GM13977 (cell line): ENCODE measurements at regions not wholly inside any gene's neighbourhood (a gene's known extent, or its start where the extent isn't known, plus 50 kb on each side); places are given as distances from the start of the nearest gene placed in this dataset.
A peak's percentile ranks its signal among the peaks of the same experiment; 100 is the strongest.
"Not testable (repeated sequence)": the region's sequence is repeated elsewhere in the genome, so short reads cannot be mapped to it uniquely, and the experiment has no call there.

Experiments used
- DNase-seq: peaks from one replicate; pipeline ENCODE4 v3.0.0; 2012; ENCODE audit warnings: low spot score
- in situ Hi-C: fragments of 300-500 bp; cut with MboI; formaldehyde crosslinking; loops from one replicate; pipeline ENCODE4 v1.12.0; 2022; ENCODE audit warnings: low sequenced_read_pairs, low pct_unique_long_range_greater_than_20kb, mixed read lengths, inconsistent platforms; ENCODE audit not compliant: unreplicated experiment
- TF ChIP-seq, protein P1 (sequence below): IDR thresholded peaks from 2 replicates; pipeline ENCODE4 v1.5.1; 2012; ENCODE audit warnings: mild to moderate bottlenecking, control low read depth; ENCODE audit not compliant: insufficient read depth; ENCODE audit errors: extremely low read depth, missing control alignments

DNA sequence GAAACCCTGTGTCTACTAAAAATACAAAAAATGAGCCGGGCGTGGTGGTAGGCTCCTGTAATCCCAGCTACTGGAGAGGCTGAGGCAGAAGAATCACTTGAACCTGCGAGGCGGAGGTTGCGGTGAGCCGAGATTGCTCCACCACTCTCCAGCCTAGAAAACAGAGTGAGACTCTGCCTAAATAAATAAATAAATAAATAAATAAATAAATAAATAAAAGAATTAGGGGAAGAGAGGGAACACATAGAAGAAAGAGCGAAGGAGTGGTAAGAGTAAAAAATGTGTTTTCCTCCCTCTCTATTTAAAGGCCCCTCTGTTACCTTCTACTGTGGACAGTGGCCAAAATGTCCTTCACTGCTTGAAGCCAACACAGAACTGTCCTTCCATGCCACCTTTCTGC is 103.9 kb upstream of the SOX21 start:
- in situ Hi-C loops, result no loop called here
- DNase-seq, result no peak
- TF ChIP-seq, protein P1, sequence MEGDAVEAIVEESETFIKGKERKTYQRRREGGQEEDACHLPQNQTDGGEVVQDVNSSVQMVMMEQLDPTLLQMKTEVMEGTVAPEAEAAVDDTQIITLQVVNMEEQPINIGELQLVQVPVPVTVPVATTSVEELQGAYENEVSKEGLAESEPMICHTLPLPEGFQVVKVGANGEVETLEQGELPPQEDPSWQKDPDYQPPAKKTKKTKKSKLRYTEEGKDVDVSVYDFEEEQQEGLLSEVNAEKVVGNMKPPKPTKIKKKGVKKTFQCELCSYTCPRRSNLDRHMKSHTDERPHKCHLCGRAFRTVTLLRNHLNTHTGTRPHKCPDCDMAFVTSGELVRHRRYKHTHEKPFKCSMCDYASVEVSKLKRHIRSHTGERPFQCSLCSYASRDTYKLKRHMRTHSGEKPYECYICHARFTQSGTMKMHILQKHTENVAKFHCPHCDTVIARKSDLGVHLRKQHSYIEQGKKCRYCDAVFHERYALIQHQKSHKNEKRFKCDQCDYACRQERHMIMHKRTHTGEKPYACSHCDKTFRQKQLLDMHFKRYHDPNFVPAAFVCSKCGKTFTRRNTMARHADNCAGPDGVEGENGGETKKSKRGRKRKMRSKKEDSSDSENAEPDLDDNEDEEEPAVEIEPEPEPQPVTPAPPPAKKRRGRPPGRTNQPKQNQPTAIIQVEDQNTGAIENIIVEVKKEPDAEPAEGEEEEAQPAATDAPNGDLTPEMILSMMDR, result no peak

DNA sequence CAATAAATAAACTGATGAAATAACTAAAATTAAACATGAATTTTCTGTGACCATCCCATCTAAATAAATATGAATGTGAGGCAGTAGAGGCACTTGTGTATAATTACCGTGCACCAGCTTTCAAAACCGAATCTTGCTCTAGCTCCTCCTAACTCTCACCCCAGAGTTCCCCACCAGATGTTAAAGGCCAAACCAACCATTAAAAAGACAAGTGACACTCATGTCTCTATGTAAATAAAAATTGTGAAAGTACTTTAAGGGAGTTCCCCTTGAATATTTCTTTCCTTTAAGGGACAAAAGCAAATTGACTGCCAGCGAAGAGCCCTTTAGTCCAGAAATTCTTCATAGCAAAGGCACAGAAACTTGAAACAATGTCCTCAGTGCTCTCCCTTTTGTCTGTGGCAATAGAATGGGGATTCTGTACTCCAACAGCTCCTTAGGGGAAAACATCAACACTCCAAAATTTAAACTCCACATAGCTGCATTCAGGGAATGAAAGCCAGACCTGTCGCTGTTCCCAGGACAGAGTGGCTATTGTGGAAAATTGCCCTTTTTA is 101.7 kb upstream of the SOX21 start:
- peak; percentile 19 for DNase-seq
- TF ChIP-seq, protein P1, result no peak
- in situ Hi-C loops, result no loop called here

DNA sequence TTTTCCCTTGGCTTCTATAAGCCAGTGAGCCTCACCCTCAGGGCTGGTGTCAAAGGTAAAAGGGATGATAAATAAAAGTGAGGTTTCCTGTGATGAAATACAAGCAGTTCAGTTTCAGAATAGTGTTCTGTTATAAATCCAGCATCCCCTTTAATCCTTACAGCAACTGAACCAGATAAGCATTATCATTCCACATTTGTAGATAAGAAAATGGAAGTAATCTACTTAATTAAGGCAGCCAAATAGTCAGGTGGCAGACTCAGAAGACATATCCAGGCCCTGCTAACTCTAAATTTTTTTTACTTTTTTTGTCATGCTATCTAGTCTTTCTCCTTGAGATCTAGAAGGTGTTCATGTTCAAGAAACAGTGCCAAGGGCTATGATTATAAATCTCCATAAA is 99.4 kb upstream of the SOX21 start:
- DNase-seq, result no peak
- TF ChIP-seq, protein P1, result no peak
- in situ Hi-C loops, result no loop called here

DNA sequence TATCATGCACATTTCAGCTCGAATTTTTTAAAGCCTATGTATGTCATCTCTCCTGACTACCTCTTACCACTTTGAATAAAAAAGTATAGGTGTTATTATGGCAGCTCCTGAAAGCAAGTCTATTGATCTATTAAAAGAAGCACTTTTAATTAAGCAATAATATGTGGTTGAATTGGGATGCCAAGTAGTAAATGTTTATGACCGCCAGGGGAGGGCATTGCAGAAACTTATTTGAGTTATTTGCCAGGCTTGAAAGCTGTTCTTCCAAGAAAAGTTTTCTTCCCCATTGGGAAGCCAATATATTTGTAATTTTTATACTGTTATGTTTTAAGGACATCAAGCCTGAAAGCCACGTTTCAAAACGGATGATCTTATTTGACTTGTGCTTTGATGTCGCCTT is 88.1 kb upstream of the SOX21 start:
- TF ChIP-seq, protein P1, result no peak
- DNase-seq, result no peak
- in situ Hi-C loops, result no loop called here

DNA sequence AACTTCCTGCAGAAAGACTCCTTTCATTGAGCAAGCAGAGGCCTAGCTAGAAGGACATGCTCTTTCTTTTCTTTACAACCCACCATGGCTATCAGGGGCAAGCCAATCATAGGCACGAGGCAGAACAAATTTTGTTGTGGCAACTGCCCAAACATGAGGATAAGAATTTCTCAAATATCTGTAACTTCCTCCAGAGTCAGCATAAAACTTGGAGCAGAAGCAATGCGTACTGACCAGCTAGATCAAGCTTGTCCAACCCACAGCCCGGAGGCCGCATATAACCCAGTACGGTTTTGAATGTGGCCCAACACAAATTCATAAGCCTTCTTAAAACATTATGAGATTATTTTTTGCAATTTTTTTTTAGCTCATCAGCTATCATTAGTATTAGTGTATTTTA is 87.0 kb upstream of the SOX21 start:
- in situ Hi-C loops, result no loop called here
- DNase-seq, result no peak
- TF ChIP-seq, protein P1, result no peak

DNA sequence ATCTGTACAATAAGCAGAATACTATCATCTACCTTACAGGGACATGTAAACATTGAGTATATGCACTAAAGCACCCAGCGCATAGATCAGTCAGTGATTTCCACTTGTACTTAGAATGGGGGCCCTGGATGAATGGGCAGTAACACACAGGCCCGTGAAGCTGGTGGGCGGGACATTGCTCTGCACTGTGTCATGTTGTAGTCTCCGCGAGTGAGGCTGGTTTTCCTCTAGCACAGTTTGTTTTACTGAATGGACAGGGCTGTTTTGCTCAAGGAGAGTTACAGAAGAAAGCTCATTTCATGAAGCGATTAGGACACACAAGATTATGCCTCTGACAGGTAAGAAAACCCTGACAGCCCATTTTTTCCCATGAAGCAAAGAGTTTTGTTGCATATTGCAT is 86.4 kb upstream of the SOX21 start:
- in situ Hi-C loops, result no loop called here
- no peak for DNase-seq
- TF ChIP-seq, protein P1, result no peak

DNA sequence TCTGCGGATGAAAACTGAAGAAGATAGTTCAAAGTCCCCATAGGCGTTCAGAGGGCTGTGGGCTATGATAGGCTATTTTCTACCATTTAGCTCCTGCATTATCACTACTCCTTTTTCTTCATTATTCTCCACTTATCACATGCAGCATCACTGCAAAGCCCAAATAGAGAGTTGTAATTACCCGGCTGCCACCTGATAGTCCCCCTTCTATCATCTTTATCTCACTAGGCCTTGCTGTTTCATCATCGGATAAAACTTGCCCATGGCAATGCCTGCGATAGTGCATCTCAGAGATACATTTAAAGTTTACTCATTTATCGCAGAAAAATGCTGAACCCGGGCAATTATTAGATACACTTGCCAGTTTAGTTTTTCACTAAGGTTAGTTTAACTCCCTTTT is 82.9 kb upstream of the SOX21 start:
- in situ Hi-C loops, result no loop called here
- no peak for DNase-seq
- TF ChIP-seq, protein P1, result no peak

DNA sequence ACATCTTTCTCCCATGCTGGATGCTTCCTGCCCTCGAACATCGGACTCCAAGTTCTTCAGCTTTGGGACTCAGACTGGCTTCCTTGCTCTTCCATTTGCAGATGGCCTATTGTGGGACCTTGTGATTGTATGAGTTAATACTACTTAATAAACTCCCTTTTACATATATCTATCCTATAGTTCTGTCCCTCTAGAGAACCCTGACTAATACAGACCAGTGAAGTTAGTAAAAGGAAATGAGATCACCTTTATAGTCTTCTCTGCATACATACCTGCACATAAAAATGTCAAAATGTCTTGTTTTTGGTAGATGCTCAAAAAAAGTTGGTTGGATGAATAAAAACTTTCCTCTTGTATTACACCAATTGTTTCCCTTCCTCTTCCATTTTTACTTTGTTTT is 73.9 kb upstream of the SOX21 start:
- in situ Hi-C loops, DNase-seq: not testable (repeated sequence)
